ENCODE measurements at regions not wholly inside any gene's neighbourhood (a gene's known extent, or its start where the extent isn't known, plus 50 kb on each side); places are given as distances from the start of the nearest gene placed in this dataset.

DNA sequence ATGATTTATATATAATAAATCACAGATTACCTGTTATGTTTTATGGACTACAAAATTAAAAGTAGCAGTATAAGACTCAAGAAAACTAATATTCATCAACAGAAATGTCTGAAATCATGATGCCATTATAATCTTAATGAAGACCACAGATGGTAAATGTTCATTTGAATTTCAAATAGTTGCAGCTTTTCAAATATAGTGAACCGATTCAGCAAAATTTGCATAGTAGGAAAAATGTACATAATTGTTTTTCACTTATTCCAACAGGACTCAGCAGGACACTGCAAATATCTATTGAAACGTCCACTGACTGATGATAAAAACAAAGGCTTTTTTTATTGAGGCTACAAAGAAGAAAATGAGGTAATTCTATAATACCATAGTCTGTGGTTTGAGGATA lies 51.2 kb upstream of the LSM8 start:
- intact Hi-C loops (cut with DNase I; ENCODE audit: low total_unique reads) (no loop called here), in situ Hi-C loops (cut with MboI; ENCODE audit: low pct_ligation_motif_present in 1 of 4, low pct_unique_long_range_greater_than_20kb in 1 of 4, low sequenced_read_pairs in 3 of 4) (no loop called here)
- Histone ChIP-seq H3K4me1 (no peaks in the 10 kb centered on the region), H3K9me3 (no peaks in the 10 kb centered on the region), H3K27me3 (no peaks in the 10 kb centered on the region), H3K36me3 (no peaks in the 10 kb centered on the region), H3K27ac (no peak overlapping the region), H3K4me3 (no peak overlapping the region)
- DNase-seq = no peak
- no peak for TF ChIP-seq EP300 (IDR thresholded peaks at IDR 0.05; ENCODE audit: low read depth)
- TF ChIP-seq POLR2A (IDR thresholded peaks at IDR 0.05) = no peak
- TF ChIP-seq POLR2AphosphoS5 (IDR thresholded peaks at IDR 0.05) = no peak
- TF ChIP-seq, protein P1, sequence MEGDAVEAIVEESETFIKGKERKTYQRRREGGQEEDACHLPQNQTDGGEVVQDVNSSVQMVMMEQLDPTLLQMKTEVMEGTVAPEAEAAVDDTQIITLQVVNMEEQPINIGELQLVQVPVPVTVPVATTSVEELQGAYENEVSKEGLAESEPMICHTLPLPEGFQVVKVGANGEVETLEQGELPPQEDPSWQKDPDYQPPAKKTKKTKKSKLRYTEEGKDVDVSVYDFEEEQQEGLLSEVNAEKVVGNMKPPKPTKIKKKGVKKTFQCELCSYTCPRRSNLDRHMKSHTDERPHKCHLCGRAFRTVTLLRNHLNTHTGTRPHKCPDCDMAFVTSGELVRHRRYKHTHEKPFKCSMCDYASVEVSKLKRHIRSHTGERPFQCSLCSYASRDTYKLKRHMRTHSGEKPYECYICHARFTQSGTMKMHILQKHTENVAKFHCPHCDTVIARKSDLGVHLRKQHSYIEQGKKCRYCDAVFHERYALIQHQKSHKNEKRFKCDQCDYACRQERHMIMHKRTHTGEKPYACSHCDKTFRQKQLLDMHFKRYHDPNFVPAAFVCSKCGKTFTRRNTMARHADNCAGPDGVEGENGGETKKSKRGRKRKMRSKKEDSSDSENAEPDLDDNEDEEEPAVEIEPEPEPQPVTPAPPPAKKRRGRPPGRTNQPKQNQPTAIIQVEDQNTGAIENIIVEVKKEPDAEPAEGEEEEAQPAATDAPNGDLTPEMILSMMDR (IDR thresholded peaks at IDR 0.05) = no peak
- WGBS, 2 donors (ENCODE audit: low coverage in 1 of 2) = 66 to 75% methylated on average over 2 of the region's 2 CpGs
